Caco-2 (cell line): ENCODE measurements at regions not wholly inside any gene's neighbourhood (a gene's known extent, or its start where the extent isn't known, plus 50 kb on each side); places are given as distances from the start of the nearest gene placed in this dataset.

Experiments
- BruUV-seq: library from RNA; stranded (reverse); fragments of 400-500 nt; replicated peaks from 2 replicates; lab custom pipeline; 2021; lab: Mats Ljungman, UMichigan
- CTCF ChIA-PET: fragments of 300-600 bp; sonication (Branson Sonifier 250); formaldehyde crosslinking; loops from one replicate; lab custom pipeline; 2022; ENCODE audit warnings: antibody characterized with exemption; lab: Charles Lee
- POLR2A ChIA-PET: fragments of 300-600 bp; sonication (Branson Sonifier 250); formaldehyde crosslinking; loops from one replicate; lab custom pipeline; 2022; ENCODE audit warnings: antibody characterized with exemption; lab: Charles Lee
- DNase-seq, 2 experiments: peaks; one replicate each; pipeline versions ENCODE4 v3.0.0 to v3.0.0-alpha.2; 2020 to 2022
- H3K27me3 ChIP-seq: replicated peaks from 2 replicates; pipeline ENCODE4 v1.6.0; 2011; ENCODE audit warnings: low read length; ENCODE audit not compliant: control insufficient read depth, insufficient read depth
- H3K36me3 ChIP-seq: 2 replicates; pipeline ENCODE4 v1.5.1; 2011; ENCODE audit warnings: low read length; ENCODE audit not compliant: control insufficient read depth, insufficient read depth
- H3K4me1 ChIP-seq: fragments of 250-450 bp; sonication (Bioruptor Pico); 2 replicates; pipeline ENCODE4 v1.5.1; 2020; ENCODE audit warnings: mild to moderate bottlenecking
- H3K4me3 ChIP-seq: 2 replicates; pipeline ENCODE4 v1.5.1; 2011; ENCODE audit warnings: low read depth, mild to moderate bottlenecking, control low read depth, low read length
- H3K9me3 ChIP-seq: fragments of 250-450 bp; sonication (Bioruptor Pico); 2 replicates; pipeline ENCODE4 v1.5.1; 2020; ENCODE audit warnings: mild to moderate bottlenecking, moderate library complexity
- H3K27ac Mint-ChIP-seq: one replicate; pipeline ENCODE4 v1.8.0; 2022; ENCODE audit warnings: mixed read lengths; ENCODE audit not compliant: unreplicated experiment
- H3K27me3 Mint-ChIP-seq: one replicate; pipeline ENCODE4 v1.8.0; 2022; ENCODE audit warnings: mixed read lengths; ENCODE audit not compliant: insufficient read depth, unreplicated experiment
- H3K36me3 Mint-ChIP-seq: one replicate; pipeline ENCODE4 v1.8.0; 2022; ENCODE audit warnings: mild to moderate bottlenecking, mixed read lengths; ENCODE audit not compliant: insufficient read depth, unreplicated experiment
- H3K4me1 Mint-ChIP-seq: one replicate; pipeline ENCODE4 v1.8.0; 2022; ENCODE audit warnings: low read depth, mixed read lengths; ENCODE audit not compliant: unreplicated experiment
- H3K4me3 Mint-ChIP-seq: one replicate; pipeline ENCODE4 v1.8.0; 2022; ENCODE audit warnings: mild to moderate bottlenecking, moderate library complexity, mixed read lengths; ENCODE audit not compliant: unreplicated experiment
- H3K9me3 Mint-ChIP-seq: one replicate; pipeline ENCODE4 v1.8.0; 2022; ENCODE audit warnings: mixed read lengths; ENCODE audit not compliant: unreplicated experiment
- intact Hi-C: fragments of 100-400 bp; cut with micrococcal nuclease; formaldehyde crosslinking; loops from one replicate; pipeline ENCODE4 v1.10.0; 2022; ENCODE audit not compliant: unreplicated experiment
- TF ChIP-seq, protein P1 (sequence below), 2 experiments: fragments of 200-600 bp in 1 of 2; IDR thresholded peaks; 1 replicate in 1 of 2; 2 replicates in 1 of 2; pipeline versions ENCODE4 v1.5.1 to v1.8.0; 2011 to 2022; ENCODE audit warnings: antibody characterized with exemption in 1 of 2, control low read depth in 1 of 2, inconsistent platforms in 1 of 2, low read depth in 1 of 2, low read length in 1 of 2, mild to moderate bottlenecking in 1 of 2, moderate library complexity in 1 of 2; ENCODE audit not compliant: insufficient read depth in 1 of 2, severe bottlenecking in 1 of 2, unreplicated experiment in 1 of 2

- Mint-ChIP-seq H3K9me3 (no peaks in the 10 kb centered on the region), H3K4me3 (no peak overlapping the region), H3K27me3 (peaks cover 4% of the 10 kb centered on the region), H3K27ac (no peak overlapping the region), H3K4me1 (no peaks in the 10 kb centered on the region), H3K36me3 (no peaks in the 10 kb centered on the region)
- no peaks in the 10 kb centered on the region for H3K27me3 ChIP-seq
- no peaks in the 10 kb centered on the region for H3K36me3 ChIP-seq
- no peaks in the 10 kb centered on the region for H3K4me1 ChIP-seq
- H3K4me3 ChIP-seq: no peak overlapping the region
- no peaks in the 10 kb centered on the region for H3K9me3 ChIP-seq
- CTCF ChIA-PET: no interaction called here
- no TSS peak for BruUV-seq
- POLR2A ChIA-PET: no interaction called here
- TF ChIP-seq, protein P1, sequence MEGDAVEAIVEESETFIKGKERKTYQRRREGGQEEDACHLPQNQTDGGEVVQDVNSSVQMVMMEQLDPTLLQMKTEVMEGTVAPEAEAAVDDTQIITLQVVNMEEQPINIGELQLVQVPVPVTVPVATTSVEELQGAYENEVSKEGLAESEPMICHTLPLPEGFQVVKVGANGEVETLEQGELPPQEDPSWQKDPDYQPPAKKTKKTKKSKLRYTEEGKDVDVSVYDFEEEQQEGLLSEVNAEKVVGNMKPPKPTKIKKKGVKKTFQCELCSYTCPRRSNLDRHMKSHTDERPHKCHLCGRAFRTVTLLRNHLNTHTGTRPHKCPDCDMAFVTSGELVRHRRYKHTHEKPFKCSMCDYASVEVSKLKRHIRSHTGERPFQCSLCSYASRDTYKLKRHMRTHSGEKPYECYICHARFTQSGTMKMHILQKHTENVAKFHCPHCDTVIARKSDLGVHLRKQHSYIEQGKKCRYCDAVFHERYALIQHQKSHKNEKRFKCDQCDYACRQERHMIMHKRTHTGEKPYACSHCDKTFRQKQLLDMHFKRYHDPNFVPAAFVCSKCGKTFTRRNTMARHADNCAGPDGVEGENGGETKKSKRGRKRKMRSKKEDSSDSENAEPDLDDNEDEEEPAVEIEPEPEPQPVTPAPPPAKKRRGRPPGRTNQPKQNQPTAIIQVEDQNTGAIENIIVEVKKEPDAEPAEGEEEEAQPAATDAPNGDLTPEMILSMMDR (IDR thresholded peaks at IDR 0.05; ENCODE audit: insufficient read depth in 1 of 2, low read depth in 1 of 2, low read length in 1 of 2, severe bottlenecking in 1 of 2, unreplicated experiment in 1 of 2): no peak
- DNase-seq: no peak
- intact Hi-C loops: no loop called here
Measured at GRCh38 chr2:60282886-60283285, 270.6 kb downstream of the BCL11A start.

DNA sequence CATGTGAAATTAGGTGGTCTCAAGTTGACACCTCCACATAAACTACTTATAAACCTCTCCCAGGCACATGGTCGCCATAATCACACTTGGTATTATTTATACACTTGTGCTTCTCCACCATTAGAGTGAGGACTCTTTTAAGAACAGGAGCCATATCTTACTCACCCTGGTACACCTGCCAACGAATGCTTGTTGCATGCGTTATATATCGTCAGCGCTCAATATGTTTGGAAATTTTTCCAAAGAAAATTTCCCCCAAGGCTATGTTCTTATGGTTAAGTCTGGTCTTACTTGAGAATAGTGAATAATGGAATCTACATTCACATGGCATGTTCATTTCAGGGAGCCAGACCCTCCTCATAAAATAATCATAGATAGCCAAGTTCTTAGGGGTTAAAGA lies 271.7 kb downstream of the BCL11A start:
- ChIA-PET POLR2A (no interaction called here), CTCF (no interaction called here)
- DNase-seq: no peak
- H3K4me3 Mint-ChIP-seq: no peak overlapping the region
- intact Hi-C loops: no loop called here
- no peaks in the 10 kb centered on the region for H3K9me3 ChIP-seq
- H3K27me3 Mint-ChIP-seq: peaks cover 4% of the 10 kb centered on the region
- H3K36me3 ChIP-seq: no peaks in the 10 kb centered on the region
- H3K9me3 Mint-ChIP-seq: no peaks in the 10 kb centered on the region
- no peaks in the 10 kb centered on the region for H3K36me3 Mint-ChIP-seq
- TF ChIP-seq, protein P1 (IDR thresholded peaks at IDR 0.05; ENCODE audit: insufficient read depth in 1 of 2, low read depth in 1 of 2, low read length in 1 of 2, severe bottlenecking in 1 of 2, unreplicated experiment in 1 of 2): no peak
- no peak overlapping the region for H3K4me3 ChIP-seq
- no peak overlapping the region for H3K27ac Mint-ChIP-seq
- BruUV-seq: no TSS peak
- no peaks in the 10 kb centered on the region for H3K4me1 Mint-ChIP-seq
- H3K27me3 ChIP-seq: no peaks in the 10 kb centered on the region
- H3K4me1 ChIP-seq: no peaks in the 10 kb centered on the region

- Mint-ChIP-seq H3K27me3 (peaks cover 4% of the 10 kb centered on the region), H3K27ac (no peak overlapping the region), H3K4me1 (no peaks in the 10 kb centered on the region), H3K4me3 (no peak overlapping the region), H3K36me3 (no peaks in the 10 kb centered on the region), H3K9me3 (no peaks in the 10 kb centered on the region)
- BruUV-seq: no TSS peak
- Histone ChIP-seq H3K4me1 (no peaks in the 10 kb centered on the region), H3K27me3 (no peaks in the 10 kb centered on the region), H3K4me3 (no peak overlapping the region), H3K36me3 (no peaks in the 10 kb centered on the region), H3K9me3 (no peaks in the 10 kb centered on the region)
- intact Hi-C loops: no loop called here
- TF ChIP-seq, protein P1 (IDR thresholded peaks at IDR 0.05; ENCODE audit: insufficient read depth in 1 of 2, low read depth in 1 of 2, low read length in 1 of 2, severe bottlenecking in 1 of 2, unreplicated experiment in 1 of 2): no peak
- ChIA-PET POLR2A (no interaction called here), CTCF (no interaction called here)
- DNase-seq: no peak
Measured at GRCh38 chr2:60280238-60280637, 273.2 kb downstream of the BCL11A start.
